GM21529 (cell line): ENCODE measurements at regions not wholly inside any gene's neighbourhood (a gene's known extent, or its start where the extent isn't known, plus 50 kb on each side); places are given as distances from the start of the nearest gene placed in this dataset.
"Not testable (repeated sequence)": the region's sequence is repeated elsewhere in the genome, so short reads cannot be mapped to it uniquely, and the experiment has no call there.

ENCODE experiments used
- ATAC-seq: cut with Tn5 transposase; IDR thresholded peaks from one replicate; pipeline ENCODE4 v1.9.1; 2021; ENCODE audit not compliant: unreplicated experiment

DNA sequence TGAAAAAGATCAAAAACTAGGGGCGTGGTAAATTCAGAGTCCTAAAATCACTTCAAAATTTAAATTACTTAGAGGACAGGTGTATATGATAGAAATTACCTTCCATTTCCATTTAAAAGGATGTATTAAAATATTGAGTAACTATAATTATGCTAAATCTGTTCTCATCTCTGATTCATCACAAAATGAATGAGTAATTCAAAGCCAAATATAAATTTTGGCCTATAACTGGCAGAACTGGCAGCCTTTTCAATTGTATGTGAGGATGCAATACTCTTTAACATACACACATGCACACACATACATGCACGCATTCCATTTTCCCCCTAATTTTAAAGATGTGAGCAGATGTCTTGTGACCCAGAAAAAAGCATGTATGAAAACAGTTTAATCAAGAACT lies 194.6 kb downstream of the EPM2A start:
- ATAC-seq = no peak

- ATAC-seq = no peak
Measured at GRCh38 chr6:145544041-145544440, 191.3 kb downstream of the EPM2A start.

- no peak for ATAC-seq
Measured at GRCh38 chr6:145544514-145544913, 190.8 kb downstream of the EPM2A start.

- ATAC-seq = no peak
Measured at GRCh38 chr6:145546265-145546664, 189.1 kb downstream of the EPM2A start.

GRCh38 chr6:145547594-145548335 lies 187.6 kb downstream of the EPM2A start:
- no peak for ATAC-seq

GRCh38 chr6:145548933-145549648 lies 186.2 kb downstream of the EPM2A start:
- no peak for ATAC-seq

- ATAC-seq = no peak
Measured at GRCh38 chr6:145551164-145551563, 184.2 kb downstream of the EPM2A start.

- no peak for ATAC-seq
Measured at GRCh38 chr6:145555084-145555483, 180.2 kb downstream of the EPM2A start.

- no peak for ATAC-seq
Measured at GRCh38 chr6:145557474-145557873, 177.8 kb downstream of the EPM2A start.

- ATAC-seq = no peak
Measured at GRCh38 chr6:145559836-145560235, 175.5 kb downstream of the EPM2A start.

- no peak for ATAC-seq
Measured at GRCh38 chr6:145561095-145562072, 173.9 kb downstream of the EPM2A start.

DNA sequence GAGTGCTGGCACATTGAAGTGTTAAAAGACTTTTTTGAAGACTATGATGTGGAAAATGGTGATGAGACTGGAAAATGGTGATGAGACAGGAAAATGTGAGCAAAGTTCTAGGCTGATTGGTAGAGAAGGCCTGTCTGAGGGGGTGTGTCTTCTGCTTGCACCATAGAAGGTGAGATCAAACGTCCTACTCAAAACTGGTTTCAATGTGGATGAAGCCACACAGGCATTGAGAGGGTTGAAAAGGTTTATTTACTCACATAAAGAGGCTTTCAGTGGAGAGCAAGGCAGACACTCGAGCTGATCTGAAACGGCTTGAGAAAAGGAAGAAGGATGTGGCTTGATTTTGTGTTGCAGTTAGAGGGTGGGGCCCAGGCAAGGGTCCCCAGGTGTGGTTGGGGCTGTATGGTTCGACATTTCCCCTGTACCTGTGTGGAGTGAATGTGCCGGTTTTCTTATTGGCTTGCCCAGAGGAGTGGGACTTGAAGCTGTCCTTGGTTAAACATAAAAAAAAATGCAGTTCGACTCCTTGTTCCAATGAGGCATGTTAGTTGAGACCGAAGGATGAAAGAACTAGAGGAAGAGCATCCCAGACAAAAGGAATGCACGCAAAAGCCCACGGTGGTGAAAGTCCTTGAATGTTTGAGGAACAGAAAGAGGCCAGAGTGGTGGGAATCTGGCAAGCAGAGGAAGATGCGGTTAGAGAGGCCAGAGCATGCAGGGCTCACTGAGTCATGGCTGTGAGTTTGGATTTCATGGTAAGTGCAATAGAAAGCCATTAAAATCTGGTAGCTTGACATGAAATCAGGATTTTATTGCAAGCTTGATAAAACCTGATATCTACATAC lies 172.3 kb downstream of the EPM2A start:
- ATAC-seq = no peak

GRCh38 chr6:145564553-145564952 lies 170.8 kb downstream of the EPM2A start:
- ATAC-seq = no peak

DNA sequence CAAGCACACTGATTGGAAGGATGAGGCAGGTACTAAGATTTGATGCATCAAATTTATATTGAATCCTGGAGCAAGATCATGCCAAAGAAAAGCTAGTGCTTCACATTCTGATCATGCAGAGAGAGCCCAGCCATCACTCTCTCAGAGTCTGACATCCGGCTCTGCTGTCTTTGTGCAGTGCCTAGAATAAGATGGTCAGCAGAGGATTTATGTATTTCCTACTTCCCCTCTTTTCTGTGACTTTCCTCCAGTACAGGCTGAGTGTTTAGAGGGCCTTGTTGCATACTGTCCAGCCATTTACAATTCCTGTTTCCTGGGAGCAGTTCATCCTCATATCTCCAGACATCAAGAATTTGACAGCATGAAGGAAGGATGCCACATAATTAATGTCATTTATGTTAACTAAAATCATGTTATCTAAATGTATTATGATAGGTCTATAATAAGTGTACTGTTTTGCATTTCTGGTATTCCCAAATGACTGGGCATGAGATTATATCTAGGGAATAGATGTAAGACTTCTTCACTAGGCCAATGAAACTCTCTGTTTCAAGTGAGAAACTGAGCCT lies 167.6 kb downstream of the EPM2A start:
- no peak for ATAC-seq

GRCh38 chr6:145569140-145569539 lies 166.2 kb downstream of the EPM2A start:
- no peak for ATAC-seq

DNA sequence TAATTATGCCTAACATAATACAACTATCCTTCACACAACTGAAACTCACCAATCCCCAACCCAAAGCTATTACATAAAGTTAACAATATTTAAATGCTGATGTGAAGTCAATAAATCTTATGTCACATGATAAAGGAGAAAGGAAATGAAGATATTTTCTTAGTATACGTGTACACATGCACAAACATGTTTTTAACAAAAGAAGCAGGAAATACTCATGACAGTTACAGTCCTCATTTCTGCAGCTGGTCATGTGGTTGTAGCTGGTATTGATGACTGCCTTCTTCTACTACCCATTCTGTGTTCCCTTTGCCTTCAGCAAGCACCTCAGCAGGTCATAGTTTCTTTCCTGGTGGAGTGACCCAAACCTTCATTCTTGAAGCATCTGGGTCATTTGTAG lies 165.0 kb downstream of the EPM2A start:
- not testable (repeated sequence) for ATAC-seq

GRCh38 chr6:145574269-145574668 lies 161.1 kb downstream of the EPM2A start:
- ATAC-seq = not testable (repeated sequence)
